Thymus (tissue), 11 donors: ENCODE measurements at regions not wholly inside any gene's neighbourhood (a gene's known extent, or its start where the extent isn't known, plus 50 kb on each side); places are given as distances from the start of the nearest gene placed in this dataset.

Source experiments
- DNase-seq, 9 donors: peaks; one replicate each; pipeline ENCODE4 v3.0.0-alpha.2; 2013; ENCODE audit warnings: low spot score in 9 of 9, low read depth in 6 of 9, missing footprints in 1 of 9
- H3K27ac ChIP-seq, 2 donors: one replicate each; pipeline ENCODE4 v1.5.1; 2013; ENCODE audit warnings: control low read depth in 1 of 2, low read depth in 1 of 2, low read length in 1 of 2, mild to moderate bottlenecking in 1 of 2, moderate library complexity in 1 of 2
- H3K27me3 ChIP-seq, 2 donors: one replicate each; pipeline ENCODE4 v1.5.1; 2013; ENCODE audit warnings: low read length in 1 of 2; ENCODE audit not compliant: control insufficient read depth in 2 of 2, insufficient read depth in 1 of 2
- H3K36me3 ChIP-seq, 2 donors: one replicate each; pipeline ENCODE4 v1.5.1; 2013; ENCODE audit warnings: low read length in 1 of 2, mild to moderate bottlenecking in 1 of 2, moderate library complexity in 1 of 2; ENCODE audit not compliant: control insufficient read depth in 2 of 2, insufficient read depth in 2 of 2
- H3K4me1 ChIP-seq, 2 donors: one replicate each; pipeline ENCODE4 v1.5.1; 2013; ENCODE audit warnings: low read length in 2 of 2; ENCODE audit not compliant: control insufficient read depth in 2 of 2, insufficient read depth in 2 of 2
- H3K4me3 ChIP-seq, 2 donors: one replicate each; pipeline ENCODE4 v1.5.1; 2013; ENCODE audit warnings: low read length in 2 of 2, control low read depth in 1 of 2, mild to moderate bottlenecking in 1 of 2
- H3K9me3 ChIP-seq, 2 donors: one replicate each; pipeline ENCODE4 v1.5.1; 2013; ENCODE audit warnings: low read length in 1 of 2, mild to moderate bottlenecking in 1 of 2; ENCODE audit not compliant: control insufficient read depth in 2 of 2, insufficient read depth in 1 of 2
- WGBS: extraction: QIAGEN DNeasy Blood & Tissue Kit; methylation state at CpG from one replicate; pipeline ENCODE4 v1.1.7; 2013; 5-methylcytosine and 5-hydroxymethylcytosine counted together
- donor health status: healthy.

- 46% methylated on average over 5 of the region's 5 CpGs for WGBS
- peaks cover 0 to 8% of the 10 kb centered on the region in 2 donors for H3K4me1 ChIP-seq
- H3K27ac ChIP-seq = no peak overlapping the region
- H3K27me3 ChIP-seq = peaks cover 0 to 5% of the 10 kb centered on the region in 2 donors
- no peak overlapping the region for H3K4me3 ChIP-seq
- no peaks in the 10 kb centered on the region for H3K36me3 ChIP-seq
- H3K9me3 ChIP-seq = no peaks in the 10 kb centered on the region
- no peak for DNase-seq
Measured at GRCh38 chrX:39167791-39168190, 366.5 kb downstream of the MID1IP1 start.

- 95% methylated on average over 11 of the region's 11 CpGs for WGBS
- Histone ChIP-seq H3K4me3 (no peak overlapping the region), H3K9me3 (no peaks in the 10 kb centered on the region), H3K4me1 (peaks cover 0 to 7% of the 10 kb centered on the region in 2 donors), H3K27me3 (peaks cover 0 to under 1% of the 10 kb centered on the region in 2 donors), H3K36me3 (no peaks in the 10 kb centered on the region), H3K27ac (no peak overlapping the region)
- no peak for DNase-seq
Measured at GRCh38 chrX:39168609-39169008, 367.4 kb downstream of the MID1IP1 start.

GRCh38 chrX:39169976-39170375 is 368.7 kb downstream of the MID1IP1 start:
- H3K27me3 ChIP-seq = no peaks in the 10 kb centered on the region
- no peaks in the 10 kb centered on the region for H3K9me3 ChIP-seq
- H3K27ac ChIP-seq = no peak overlapping the region
- no peak overlapping the region for H3K4me3 ChIP-seq
- DNase-seq = no peak
- 96% methylated on average over 1 of the region's 1 CpG for WGBS
- no peaks in the 10 kb centered on the region for H3K36me3 ChIP-seq
- H3K4me1 ChIP-seq = peaks cover 2 to 7% of the 10 kb centered on the region in 2 donors

GRCh38 chrX:39170464-39170863 is 369.2 kb downstream of the MID1IP1 start:
- no peak for DNase-seq
- Histone ChIP-seq H3K4me1 (peaks cover 4 to 10% of the 10 kb centered on the region in 2 donors), H3K4me3 (no peak overlapping the region), H3K27ac (no peak overlapping the region), H3K9me3 (no peaks in the 10 kb centered on the region), H3K36me3 (no peaks in the 10 kb centered on the region), H3K27me3 (no peaks in the 10 kb centered on the region)
- WGBS = over 99% methylated on average over 3 of the region's 3 CpGs

DNA sequence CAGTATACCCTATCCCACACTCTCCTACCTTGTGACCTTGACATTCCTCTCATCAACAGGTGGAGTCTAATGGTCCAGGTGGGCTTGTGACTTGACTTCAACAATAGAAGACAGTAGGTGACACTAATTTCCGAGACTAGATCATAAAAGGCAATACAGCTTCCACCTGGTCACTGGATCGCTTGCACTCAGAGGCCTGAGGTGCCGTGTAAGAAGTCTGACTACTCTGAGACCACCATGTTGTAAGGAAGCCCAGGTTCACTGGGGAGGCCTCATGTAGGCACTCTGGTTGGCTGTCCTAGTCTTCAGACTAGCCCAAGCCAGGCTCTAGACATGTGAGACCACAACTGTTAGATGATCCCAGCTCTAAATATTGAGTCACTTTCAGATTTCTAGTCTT is 370.4 kb downstream of the MID1IP1 start:
- H3K27ac ChIP-seq = no peak overlapping the region
- DNase-seq = no peak
- H3K9me3 ChIP-seq = no peaks in the 10 kb centered on the region
- no peaks in the 10 kb centered on the region for H3K36me3 ChIP-seq
- H3K4me3 ChIP-seq = no peak overlapping the region
- H3K27me3 ChIP-seq = no peaks in the 10 kb centered on the region
- peaks cover 5 to 13% of the 10 kb centered on the region in 2 donors for H3K4me1 ChIP-seq
- WGBS = 97% methylated on average over 3 of the region's 3 CpGs

DNA sequence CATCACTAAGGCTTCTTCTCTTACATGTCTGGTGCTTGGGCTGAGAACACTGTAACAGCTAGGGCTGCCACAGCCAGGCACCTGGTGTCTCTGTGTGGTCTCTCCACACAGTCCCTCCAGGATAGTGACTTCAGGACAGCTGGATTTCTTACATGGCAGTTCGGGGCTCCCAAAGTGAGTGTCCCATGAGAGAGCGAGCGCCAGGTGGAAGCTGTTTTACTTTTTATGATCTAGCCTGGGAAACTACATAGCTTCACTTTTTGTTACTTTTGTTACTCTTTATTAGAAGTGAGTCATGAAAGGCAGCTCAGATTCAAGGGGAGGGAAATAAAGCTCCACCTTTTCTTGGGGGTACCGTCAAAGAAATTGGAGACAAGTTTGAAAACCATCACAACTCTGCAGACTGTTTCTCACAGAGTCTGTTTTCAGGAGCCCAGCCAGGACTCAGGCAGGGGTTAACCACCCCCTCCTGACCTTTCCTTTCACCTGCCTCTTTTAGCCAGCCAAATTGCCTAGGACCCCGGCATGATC is 373.0 kb downstream of the MID1IP1 start:
- DNase-seq = no peak
- H3K4me1 ChIP-seq = peaks cover 5 to 6% of the 10 kb centered on the region in 2 donors
- no peaks in the 10 kb centered on the region for H3K9me3 ChIP-seq
- no peaks in the 10 kb centered on the region for H3K36me3 ChIP-seq
- no peak overlapping the region for H3K4me3 ChIP-seq
- no peaks in the 10 kb centered on the region for H3K27me3 ChIP-seq
- WGBS = 84% methylated on average over 5 of the region's 5 CpGs
- H3K27ac ChIP-seq = peak overlapping the region; percentile 44 to 53

- DNase-seq = peak in 1 of 9 donors; percentile 29
- H3K36me3 ChIP-seq = no peaks in the 10 kb centered on the region
- H3K4me3 ChIP-seq = peak overlapping the region in 1 of 2 donors; percentile 24
- H3K4me1 ChIP-seq = peaks cover 5 to 6% of the 10 kb centered on the region in 2 donors
- 8% methylated on average over 13 of the region's 13 CpGs for whole genome bisulfite sequencing
- H3K27ac ChIP-seq = peak overlapping the region; percentile 44 to 64
- no peaks in the 10 kb centered on the region for H3K9me3 ChIP-seq
- no peaks in the 10 kb centered on the region for H3K27me3 ChIP-seq
Measured at GRCh38 chrX:39174772-39175417, 373.6 kb downstream of the MID1IP1 start.

DNA sequence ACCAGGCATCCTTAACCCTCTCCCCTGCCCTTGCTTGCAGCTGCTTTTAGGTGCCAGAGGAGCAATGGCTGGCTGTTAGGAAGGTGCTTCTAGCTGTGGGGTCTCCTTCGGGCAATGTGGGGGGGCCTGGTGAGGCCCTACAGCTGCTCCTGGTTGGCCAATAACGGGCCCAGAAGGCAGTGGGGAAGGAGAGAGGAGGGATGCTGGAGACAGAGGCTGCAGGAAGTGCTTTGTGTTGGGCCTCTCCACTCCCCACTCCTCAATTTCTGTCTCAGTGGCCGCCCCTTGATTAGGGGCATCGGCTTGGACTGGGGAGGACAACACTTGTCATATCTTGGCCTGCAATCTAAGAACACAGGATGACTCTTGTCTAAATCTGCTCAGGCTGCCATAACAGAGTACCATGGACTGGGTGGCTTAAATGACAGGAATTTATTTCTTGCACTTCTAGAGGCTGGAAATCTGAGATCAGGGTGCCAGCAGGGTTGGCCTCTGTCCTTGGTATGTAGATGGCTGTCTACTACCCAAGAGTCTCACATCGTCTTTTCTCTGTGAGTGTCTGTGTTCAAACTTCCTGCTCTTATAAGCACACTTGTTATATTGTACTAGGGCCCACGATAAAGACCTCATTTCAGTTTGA is 374.3 kb downstream of the MID1IP1 start:
- Histone ChIP-seq H3K4me3 (no peak overlapping the region), H3K27me3 (no peaks in the 10 kb centered on the region), H3K9me3 (no peaks in the 10 kb centered on the region), H3K27ac (peak overlapping the region; percentile 19 to 64), H3K4me1 (peaks cover 5 to 6% of the 10 kb centered on the region in 2 donors), H3K36me3 (no peaks in the 10 kb centered on the region)
- WGBS = 70% methylated on average over 6 of the region's 6 CpGs
- no peak for DNase-seq

DNA sequence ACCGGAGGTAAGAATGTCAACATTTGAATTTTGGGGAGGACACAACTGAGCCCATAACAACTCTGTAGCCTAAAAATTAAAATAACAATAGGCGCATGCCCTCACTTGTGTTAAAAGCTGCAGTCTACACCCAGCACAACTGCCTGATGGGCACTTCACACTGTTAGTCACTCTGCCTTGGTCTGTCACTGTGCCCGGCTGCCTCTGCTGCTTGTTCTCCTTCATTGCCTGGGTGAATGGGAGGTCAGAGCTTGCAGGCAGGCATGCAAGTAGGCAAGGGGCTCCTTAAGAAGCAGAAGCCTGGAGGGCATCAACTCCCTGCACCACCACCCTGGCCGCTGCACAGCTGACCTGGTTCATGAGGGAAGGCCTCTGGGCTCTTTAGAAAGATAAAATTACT is 374.8 kb downstream of the MID1IP1 start:
- no peak for DNase-seq
- no peak overlapping the region for H3K4me3 ChIP-seq
- no peaks in the 10 kb centered on the region for H3K9me3 ChIP-seq
- H3K4me1 ChIP-seq = peaks cover 5 to 6% of the 10 kb centered on the region in 2 donors
- H3K27ac ChIP-seq = no peak overlapping the region
- H3K36me3 ChIP-seq = no peaks in the 10 kb centered on the region
- H3K27me3 ChIP-seq = no peaks in the 10 kb centered on the region
- WGBS = 94% methylated on average over 4 of the region's 4 CpGs
